DND-41 (cell line): ENCODE measurements at regions not wholly inside any gene's neighbourhood (a gene's known extent, or its start where the extent isn't known, plus 50 kb on each side); places are given as distances from the start of the nearest gene placed in this dataset.

Experiments
- ATAC-seq: fragments of 200-7000 bp; cut with Tn5 transposase; 3 replicates; pipeline ENCODE4 v1.9.1; 2021; ENCODE audit warnings: low read depth; ENCODE audit not compliant: insufficient read depth
- DNase-seq: peaks from one replicate; pipeline ENCODE4 v3.0.0-alpha.2; 2020
- H2AFZ ChIP-seq: 2 replicates; pipeline ENCODE4 v1.6.0; 2012; ENCODE audit warnings: low read depth, low read length
- H3K27ac ChIP-seq: 2 replicates; pipeline ENCODE4 v1.5.1; 2012; ENCODE audit warnings: low read length, inconsistent platforms
- H3K27me3 ChIP-seq: fragments of 200-600 bp; sonication (generic); 2 replicates; pipeline ENCODE4 v1.6.0; 2012; ENCODE audit warnings: low read length, mild to moderate bottlenecking, inconsistent platforms; ENCODE audit not compliant: insufficient read depth, poor library complexity
- H3K36me3 ChIP-seq: 2 replicates; pipeline ENCODE4 v1.5.1; 2012; ENCODE audit warnings: low read length, inconsistent platforms; ENCODE audit not compliant: insufficient read depth
- H3K4me1 ChIP-seq: 2 replicates; pipeline ENCODE4 v1.5.1; 2012; ENCODE audit warnings: mild to moderate bottlenecking, low read length; ENCODE audit not compliant: insufficient read depth
- H3K4me2 ChIP-seq: 2 replicates; pipeline ENCODE4 v1.6.0; 2012; ENCODE audit warnings: mild to moderate bottlenecking, moderate library complexity, low read length, inconsistent platforms; ENCODE audit not compliant: insufficient read depth
- H3K4me3 ChIP-seq, 2 experiments: fragments of 200-600 bp in 1 of 2; shearing (Covaris generic) in 1 of 2; 2 replicates each; pipeline ENCODE4 v1.5.1; 2012 to 2016; ENCODE audit warnings: inconsistent platforms in 2 of 2, low read length in 2 of 2, mild to moderate bottlenecking in 2 of 2, low read depth in 1 of 2, moderate library complexity in 1 of 2
- H3K79me2 ChIP-seq: 2 replicates; pipeline ENCODE4 v1.6.0; 2012; ENCODE audit warnings: low read length, inconsistent platforms; ENCODE audit not compliant: insufficient read depth
- H3K9ac ChIP-seq: 2 replicates; pipeline ENCODE4 v1.6.0; 2012; ENCODE audit warnings: low read depth, mild to moderate bottlenecking, inconsistent platforms, low read length, moderate library complexity
- H3K9me3 ChIP-seq: 2 replicates; pipeline ENCODE4 v1.5.1; 2012; ENCODE audit warnings: low read length, moderate library complexity, mild to moderate bottlenecking, inconsistent platforms; ENCODE audit not compliant: insufficient read depth, severe bottlenecking
- H4K20me1 ChIP-seq: 2 replicates; pipeline ENCODE4 v1.6.0; 2012; ENCODE audit warnings: low read length; ENCODE audit not compliant: insufficient read depth
- EZH2 ChIP-seq: IDR thresholded peaks from 3 replicates; pipeline ENCODE4 v1.6.1; 2012; ENCODE audit warnings: borderline replicate concordance, low read depth, mild to moderate bottlenecking, moderate library complexity, low read length, inconsistent platforms; ENCODE audit not compliant: severe bottlenecking
- TF ChIP-seq, protein P1 (sequence below): IDR thresholded peaks from 2 replicates; pipeline ENCODE4 v1.5.1; 2012; ENCODE audit warnings: borderline replicate concordance, low read length, moderate library complexity, mild to moderate bottlenecking; ENCODE audit not compliant: poor library complexity, severe bottlenecking; ENCODE audit errors: extremely low read depth

DNA sequence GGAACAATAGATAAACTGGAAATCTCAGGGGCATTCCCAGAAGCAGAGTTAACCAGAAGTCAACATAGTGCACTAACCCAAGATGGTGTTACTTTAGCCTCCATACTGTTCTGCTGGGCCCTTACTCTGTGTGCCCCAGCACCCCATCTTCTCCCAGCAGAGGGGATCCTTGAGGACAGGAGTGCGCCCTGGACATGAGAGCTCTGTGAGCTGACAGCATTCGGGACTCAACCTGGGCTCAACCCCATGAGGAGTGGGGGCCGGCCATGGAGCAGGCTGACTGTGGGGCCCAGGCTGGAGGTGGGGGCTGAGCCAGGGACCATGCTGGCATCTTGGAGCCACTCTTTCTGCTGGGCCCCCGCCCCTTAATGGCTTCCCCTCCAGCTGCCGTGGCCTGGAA lies 156.3 kb upstream of the HS6ST1 start:
- Histone ChIP-seq H3K9ac (peak overlapping the region; percentile 52), H3K27ac (peak overlapping the region; percentile 99), H2AFZ (0 out of 2 replicates have a peak overlapping the region, but pooled peaks have one; percentile 0), H3K4me1 (peaks cover 44% of the 10 kb centered on the region), H4K20me1 (no peaks in the 10 kb centered on the region), H3K79me2 (no peaks in the 10 kb centered on the region), H3K4me2 (peak overlapping the region; percentile 64), H3K9me3 (peaks cover 12% of the 10 kb centered on the region), H3K4me3 (no peak overlapping the region; a peak in 1 of 4 replicates), H3K36me3 (peaks cover 8% of the 10 kb centered on the region), H3K27me3 (no peaks in the 10 kb centered on the region)
- no peak for TF ChIP-seq EZH2
- TF ChIP-seq, protein P1, sequence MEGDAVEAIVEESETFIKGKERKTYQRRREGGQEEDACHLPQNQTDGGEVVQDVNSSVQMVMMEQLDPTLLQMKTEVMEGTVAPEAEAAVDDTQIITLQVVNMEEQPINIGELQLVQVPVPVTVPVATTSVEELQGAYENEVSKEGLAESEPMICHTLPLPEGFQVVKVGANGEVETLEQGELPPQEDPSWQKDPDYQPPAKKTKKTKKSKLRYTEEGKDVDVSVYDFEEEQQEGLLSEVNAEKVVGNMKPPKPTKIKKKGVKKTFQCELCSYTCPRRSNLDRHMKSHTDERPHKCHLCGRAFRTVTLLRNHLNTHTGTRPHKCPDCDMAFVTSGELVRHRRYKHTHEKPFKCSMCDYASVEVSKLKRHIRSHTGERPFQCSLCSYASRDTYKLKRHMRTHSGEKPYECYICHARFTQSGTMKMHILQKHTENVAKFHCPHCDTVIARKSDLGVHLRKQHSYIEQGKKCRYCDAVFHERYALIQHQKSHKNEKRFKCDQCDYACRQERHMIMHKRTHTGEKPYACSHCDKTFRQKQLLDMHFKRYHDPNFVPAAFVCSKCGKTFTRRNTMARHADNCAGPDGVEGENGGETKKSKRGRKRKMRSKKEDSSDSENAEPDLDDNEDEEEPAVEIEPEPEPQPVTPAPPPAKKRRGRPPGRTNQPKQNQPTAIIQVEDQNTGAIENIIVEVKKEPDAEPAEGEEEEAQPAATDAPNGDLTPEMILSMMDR: no peak
- ATAC-seq: no peak; the same call in 2 of the 3 replicates
- DNase-seq: peak; percentile 24

GRCh38 chr2:128475427-128476211 lies 157.0 kb upstream of the HS6ST1 start:
- TF ChIP-seq, protein P1: no peak
- TF ChIP-seq EZH2: no peak
- Histone ChIP-seq H3K27me3 (no peaks in the 10 kb centered on the region), H3K9me3 (peaks cover 10% of the 10 kb centered on the region), H3K79me2 (no peaks in the 10 kb centered on the region), H3K4me1 (peaks cover 44% of the 10 kb centered on the region), H3K4me2 (no peak overlapping the region), H3K36me3 (peaks cover 2% of the 10 kb centered on the region; the same call in 1 of the 2 replicates), H3K4me3 (no peak overlapping the region), H3K27ac (peak overlapping the region; percentile 99), H3K9ac (0 out of 2 replicates have a peak overlapping the region, but pooled peaks have one; percentile 52), H4K20me1 (no peaks in the 10 kb centered on the region), H2AFZ (no peak overlapping the region)
- ATAC-seq: no peak
- DNase-seq: peak; percentile 3

- Histone ChIP-seq H3K4me2 (no peak overlapping the region), H2AFZ (no peak overlapping the region), H3K36me3 (no peaks in the 10 kb centered on the region), H3K9ac (no peak overlapping the region), H3K9me3 (peaks cover 4% of the 10 kb centered on the region), H4K20me1 (no peaks in the 10 kb centered on the region), H3K79me2 (no peaks in the 10 kb centered on the region), H3K4me3 (no peak overlapping the region), H3K27me3 (no peaks in the 10 kb centered on the region), H3K27ac (no peak overlapping the region), H3K4me1 (peaks cover 39% of the 10 kb centered on the region)
- TF ChIP-seq EZH2: no peak
- TF ChIP-seq, protein P1: no peak
- ATAC-seq: no peak
- peak; percentile 3 for DNase-seq
These were observed 158.6 kb upstream of the HS6ST1 start for GRCh38 chr2:128477026-128477820.
